CD4-positive, alpha-beta T cell treated with Interferon gamma for 1 hour (primary cell): ENCODE measurements at regions not wholly inside any gene's neighbourhood (a gene's known extent, or its start where the extent isn't known, plus 50 kb on each side); places are given as distances from the start of the nearest gene placed in this dataset.
"Not testable (repeated sequence)": the region's sequence is repeated elsewhere in the genome, so short reads cannot be mapped to it uniquely, and the experiment has no call there.

Experiments used
- DNase-seq: peaks from one replicate; pipeline ENCODE4 v3.0.0-alpha.2; 2020

GRCh38 chr9:40884902-40885490, 243.5 kb downstream of the FOXD4L6 start:
- DNase-seq: not testable (repeated sequence)

- no peak for DNase-seq
Measured at GRCh38 chr9:40884072-40884901, 244.2 kb downstream of the FOXD4L6 start.

- not testable (repeated sequence) for DNase-seq
Measured at GRCh38 chr9:40883423-40884071, 244.9 kb downstream of the FOXD4L6 start.

- not testable (repeated sequence) for DNase-seq
Measured at GRCh38 chr9:40873753-40874295, 254.7 kb downstream of the FOXD4L6 start.

- not testable (repeated sequence) for DNase-seq
Measured at GRCh38 chr9:40868437-40868836, 260.0 kb downstream of the FOXD4L6 start.
